PC-9 (cell line): ENCODE measurements at regions not wholly inside any gene's neighbourhood (a gene's known extent, or its start where the extent isn't known, plus 50 kb on each side); places are given as distances from the start of the nearest gene placed in this dataset.

Experiments
- CTCF ChIP-seq: fragments of 200-600 bp; sonication (generic); conservative IDR thresholded peaks from 2 replicates; pipeline ENCODE4 v1.6.1; 2017; ENCODE audit warnings: mixed run types, antibody characterized with exemption, mild to moderate bottlenecking, moderate library complexity
- EZH2 ChIP-seq: fragments of 200-600 bp; sonication (generic); IDR thresholded peaks from 2 replicates; pipeline ENCODE4 v1.8.0; 2017; ENCODE audit warnings: antibody characterized with exemption, low read depth

GRCh38 chr3:153944084-153944483, 177.1 kb upstream of the ARHGEF26 start:
- TF ChIP-seq CTCF, result no peak
- TF ChIP-seq EZH2, result no peak
